Loucy (cell line): ENCODE measurements at regions not wholly inside any gene's neighbourhood (a gene's known extent, or its start where the extent isn't known, plus 50 kb on each side); places are given as distances from the start of the nearest gene placed in this dataset.

Experiments used
- CTCF ChIP-seq: fragments of 200-600 bp; sonication (generic); conservative IDR thresholded peaks from 2 replicates; pipeline ENCODE4 v1.5.1; 2014; ENCODE audit warnings: mild to moderate bottlenecking, antibody characterized with exemption, low read length
- EZH2phosphoT487 ChIP-seq: fragments of 200-600 bp; IDR thresholded peaks from 2 replicates; pipeline ENCODE4 v1.6.1; 2018; ENCODE audit warnings: antibody characterized with exemption, mild to moderate bottlenecking, moderate library complexity, borderline replicate concordance

GRCh38 chr1:81208441-81208840 lies 592.3 kb upstream of the ADGRL2 start:
- TF ChIP-seq CTCF (no peak), EZH2phosphoT487 (no peak)
